ENCODE measurements at regions not wholly inside any gene's neighbourhood (a gene's known extent, or its start where the extent isn't known, plus 50 kb on each side); places are given as distances from the start of the nearest gene placed in this dataset.

- no peaks in the 10 kb centered on the region for H3K79me2 ChIP-seq (ENCODE audit: control insufficient read depth, insufficient read depth, low read length)
- H3K27ac ChIP-seq (ENCODE audit: control insufficient read depth, insufficient read depth, low read length) = no peak overlapping the region
- DNase-seq (ENCODE audit: low read depth, low spot score) (no peak), FAIRE-seq (no peak)
- H3K9ac ChIP-seq (ENCODE audit: control insufficient read depth, extremely low read depth, insufficient read depth, low read length) = no peak overlapping the region
- dilution Hi-C loops (cut with MboI; ENCODE audit: extremely low pct_ligation_motif_present, low sequenced_read_pairs) = no loop called here
- no peak overlapping the region for H2AFZ ChIP-seq (ENCODE audit: control insufficient read depth, low read length)
- no peak overlapping the region for H3K4me3 ChIP-seq (ENCODE audit: control insufficient read depth in 2 of 3, extremely low read depth in 1 of 3, insufficient read depth in 2 of 3, low read depth in 1 of 3, low read length in 3 of 3)
- TF ChIP-seq CTCF (optimal IDR thresholded peaks at IDR 0.05 in 1 of 3, IDR thresholded peaks at IDR 0.05 in 1 of 3, conservative IDR thresholded peaks at IDR 0.05 in 1 of 3; ENCODE audit: extremely low read depth in 1 of 3, insufficient read depth in 2 of 3, low read length in 3 of 3) (peak; percentile 16 to 45 (median 34)), EZH2 (IDR thresholded peaks at IDR 0.05; ENCODE audit: low read length) (no peak)
- H3K4me2 ChIP-seq (ENCODE audit: control insufficient read depth, extremely low read depth, insufficient read depth, low read depth, low read length) = no peak overlapping the region
- H3K27me3 ChIP-seq (ENCODE audit: control insufficient read depth, extremely low read depth, insufficient read depth, low read length) = no peaks in the 10 kb centered on the region
- H3K9me3 ChIP-seq (ENCODE audit: control insufficient read depth, low read depth, low read length) = no peaks in the 10 kb centered on the region
- H3K9me1 ChIP-seq (ENCODE audit: control insufficient read depth, extremely low read depth, insufficient read depth, low read length) = no peaks in the 10 kb centered on the region
- no peaks in the 10 kb centered on the region for H3K36me3 ChIP-seq (ENCODE audit: control insufficient read depth in 2 of 2, extremely low read depth in 1 of 2, insufficient read depth in 2 of 2, low read length in 2 of 2)
- H3K4me1 ChIP-seq (ENCODE audit: control insufficient read depth, extremely low read depth, insufficient read depth, low read length) = no peaks in the 10 kb centered on the region
- H4K20me1 ChIP-seq (ENCODE audit: control insufficient read depth, extremely low read depth, insufficient read depth, low read length) = no peaks in the 10 kb centered on the region
Measured at GRCh38 chr5:44935262-44935661, 126.5 kb downstream of the MRPS30 start.

GRCh38 chr5:44935871-44936270, 127.1 kb downstream of the MRPS30 start:
- no peaks in the 10 kb centered on the region for H3K27me3 ChIP-seq (ENCODE audit: control insufficient read depth, extremely low read depth, insufficient read depth, low read length)
- no peak overlapping the region for H3K9ac ChIP-seq (ENCODE audit: control insufficient read depth, extremely low read depth, insufficient read depth, low read length)
- H3K79me2 ChIP-seq (ENCODE audit: control insufficient read depth, insufficient read depth, low read length) = no peaks in the 10 kb centered on the region
- no peaks in the 10 kb centered on the region for H4K20me1 ChIP-seq (ENCODE audit: control insufficient read depth, extremely low read depth, insufficient read depth, low read length)
- H3K36me3 ChIP-seq (ENCODE audit: control insufficient read depth in 2 of 2, extremely low read depth in 1 of 2, insufficient read depth in 2 of 2, low read length in 2 of 2) = no peaks in the 10 kb centered on the region
- dilution Hi-C loops (cut with MboI; ENCODE audit: extremely low pct_ligation_motif_present, low sequenced_read_pairs) = no loop called here
- no peaks in the 10 kb centered on the region for H3K9me1 ChIP-seq (ENCODE audit: control insufficient read depth, extremely low read depth, insufficient read depth, low read length)
- no peak overlapping the region for H3K27ac ChIP-seq (ENCODE audit: control insufficient read depth, insufficient read depth, low read length)
- H3K4me3 ChIP-seq (ENCODE audit: control insufficient read depth in 2 of 3, extremely low read depth in 1 of 3, insufficient read depth in 2 of 3, low read depth in 1 of 3, low read length in 3 of 3) = no peak overlapping the region
- no peaks in the 10 kb centered on the region for H3K4me1 ChIP-seq (ENCODE audit: control insufficient read depth, extremely low read depth, insufficient read depth, low read length)
- TF ChIP-seq EZH2 (IDR thresholded peaks at IDR 0.05; ENCODE audit: low read length) (no peak), CTCF (optimal IDR thresholded peaks at IDR 0.05 in 1 of 3, IDR thresholded peaks at IDR 0.05 in 1 of 3, conservative IDR thresholded peaks at IDR 0.05 in 1 of 3; ENCODE audit: extremely low read depth in 1 of 3, insufficient read depth in 2 of 3, low read length in 3 of 3) (no peak)
- H3K4me2 ChIP-seq (ENCODE audit: control insufficient read depth, extremely low read depth, insufficient read depth, low read depth, low read length) = no peak overlapping the region
- H2AFZ ChIP-seq (ENCODE audit: control insufficient read depth, low read length) = no peak overlapping the region
- DNase-seq (ENCODE audit: low read depth, low spot score) = no peak
- no peaks in the 10 kb centered on the region for H3K9me3 ChIP-seq (ENCODE audit: control insufficient read depth, low read depth, low read length)
- no peak for FAIRE-seq
